ENCODE measurements at regions not wholly inside any gene's neighbourhood (a gene's known extent, or its start where the extent isn't known, plus 50 kb on each side); places are given as distances from the start of the nearest gene placed in this dataset.

DNA sequence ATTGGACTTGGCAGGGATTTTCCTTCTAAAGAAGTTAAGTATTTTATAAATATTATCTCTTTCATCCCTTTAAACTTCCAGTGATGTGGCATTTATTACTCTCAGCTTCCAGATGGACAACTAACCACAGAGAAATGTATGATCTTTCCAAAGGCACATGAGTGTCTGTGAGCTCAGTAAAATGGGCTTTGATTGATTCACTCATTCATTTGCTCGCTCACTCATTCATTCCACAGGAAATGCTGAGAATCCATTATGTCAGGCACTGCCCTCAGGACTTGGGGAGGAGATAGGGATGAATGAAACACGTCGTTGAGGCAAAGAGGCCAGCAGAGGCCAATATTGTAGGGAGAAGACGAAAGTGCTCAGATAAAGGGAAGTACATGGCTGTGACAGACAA lies 359.3 kb downstream of the EFNB2 start:
- Histone ChIP-seq H3K4me2 (no peak overlapping the region), H3K36me3 (ENCODE audit: insufficient read depth) (no peaks in the 10 kb centered on the region), H3K4me3 (no peak overlapping the region), H3K4me1 (ENCODE audit: insufficient read depth) (peaks cover 7% of the 10 kb centered on the region; the same call in 1 of the 2 replicates), H3K9me2 (ENCODE audit: insufficient read depth) (no peaks in the 10 kb centered on the region), H3K27me3 (ENCODE audit: insufficient read depth) (no peaks in the 10 kb centered on the region), H3K27ac (ENCODE audit: low read depth) (no peak overlapping the region), H3F3A (replicated peaks; ENCODE audit: low read depth) (no peaks in the 10 kb centered on the region), H4K20me1 (replicated peaks; ENCODE audit: insufficient read depth) (no peaks in the 10 kb centered on the region), H2AFZ (no peak overlapping the region), H3K79me2 (replicated peaks; ENCODE audit: insufficient read depth) (no peaks in the 10 kb centered on the region)
- no peak for ATAC-seq
- no peak overlapping the region for H3K27ac Mint-ChIP-seq
- no peaks in the 10 kb centered on the region for H3K27me3 Mint-ChIP-seq (ENCODE audit: insufficient read depth, low read depth, poor library complexity)
- peaks cover 11% of the 10 kb centered on the region for H3K4me1 Mint-ChIP-seq
- no peak overlapping the region for H3K4me3 Mint-ChIP-seq
- no peaks in the 10 kb centered on the region for H3K36me3 Mint-ChIP-seq (ENCODE audit: low read depth)
- H3K9me3 Mint-ChIP-seq = no peaks in the 10 kb centered on the region
- TF ChIP-seq STAT1 (IDR thresholded peaks at IDR 0.05; ENCODE audit: unreplicated experiment) = no peak
- no peak for TF ChIP-seq ZNF331 (CRISPR knock-in tag; IDR thresholded peaks at IDR 0.05; ENCODE audit: low read depth)
- TF ChIP-seq REST (IDR thresholded peaks at IDR 0.05; ENCODE audit: unreplicated experiment) = no peak
- TF ChIP-seq CTCF (conservative IDR thresholded peaks at IDR 0.05; ENCODE audit: low read depth in 2 of 2) = no peak
- no peak for TF ChIP-seq EZH2 (IDR thresholded peaks at IDR 0.05; ENCODE audit: low read depth, unreplicated experiment)
- TF ChIP-seq NANOG (IDR thresholded peaks at IDR 0.05; ENCODE audit: borderline replicate concordance) = no peak
- TF ChIP-seq POLR2AphosphoS5 (IDR thresholded peaks at IDR 0.05; ENCODE audit: low read depth) = no peak
- no peak for TF ChIP-seq ZNF114 (CRISPR knock-in tag; IDR thresholded peaks at IDR 0.05)
- TF ChIP-seq, protein P1, sequence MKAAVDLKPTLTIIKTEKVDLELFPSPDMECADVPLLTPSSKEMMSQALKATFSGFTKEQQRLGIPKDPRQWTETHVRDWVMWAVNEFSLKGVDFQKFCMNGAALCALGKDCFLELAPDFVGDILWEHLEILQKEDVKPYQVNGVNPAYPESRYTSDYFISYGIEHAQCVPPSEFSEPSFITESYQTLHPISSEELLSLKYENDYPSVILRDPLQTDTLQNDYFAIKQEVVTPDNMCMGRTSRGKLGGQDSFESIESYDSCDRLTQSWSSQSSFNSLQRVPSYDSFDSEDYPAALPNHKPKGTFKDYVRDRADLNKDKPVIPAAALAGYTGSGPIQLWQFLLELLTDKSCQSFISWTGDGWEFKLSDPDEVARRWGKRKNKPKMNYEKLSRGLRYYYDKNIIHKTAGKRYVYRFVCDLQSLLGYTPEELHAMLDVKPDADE (IDR thresholded peaks at IDR 0.05) = no peak
- DNase-seq (ENCODE audit: low spot score) = no peak

Measured in GM23338 (cell line).